C4-2B (cell line): ENCODE measurements at regions not wholly inside any gene's neighbourhood (a gene's known extent, or its start where the extent isn't known, plus 50 kb on each side); places are given as distances from the start of the nearest gene placed in this dataset.

Experiments used
- CTCF ChIP-seq: fragments of 450-650 bp; conservative IDR thresholded peaks from 2 replicates; pipeline ENCODE4 v1.5.1; 2017; ENCODE audit warnings: mild to moderate bottlenecking
- ZFX ChIP-seq: fragments of 450-650 bp; IDR thresholded peaks from 2 replicates; pipeline ENCODE4 v1.6.1; 2017

- TF ChIP-seq CTCF, result no peak
- no peak for TF ChIP-seq ZFX
Observed at GRCh38 chr11:127528297-127528696, 527.7 kb upstream of the KIRREL3 start.
